ENCODE measurements at regions not wholly inside any gene's neighbourhood (a gene's known extent, or its start where the extent isn't known, plus 50 kb on each side); places are given as distances from the start of the nearest gene placed in this dataset.

DNA sequence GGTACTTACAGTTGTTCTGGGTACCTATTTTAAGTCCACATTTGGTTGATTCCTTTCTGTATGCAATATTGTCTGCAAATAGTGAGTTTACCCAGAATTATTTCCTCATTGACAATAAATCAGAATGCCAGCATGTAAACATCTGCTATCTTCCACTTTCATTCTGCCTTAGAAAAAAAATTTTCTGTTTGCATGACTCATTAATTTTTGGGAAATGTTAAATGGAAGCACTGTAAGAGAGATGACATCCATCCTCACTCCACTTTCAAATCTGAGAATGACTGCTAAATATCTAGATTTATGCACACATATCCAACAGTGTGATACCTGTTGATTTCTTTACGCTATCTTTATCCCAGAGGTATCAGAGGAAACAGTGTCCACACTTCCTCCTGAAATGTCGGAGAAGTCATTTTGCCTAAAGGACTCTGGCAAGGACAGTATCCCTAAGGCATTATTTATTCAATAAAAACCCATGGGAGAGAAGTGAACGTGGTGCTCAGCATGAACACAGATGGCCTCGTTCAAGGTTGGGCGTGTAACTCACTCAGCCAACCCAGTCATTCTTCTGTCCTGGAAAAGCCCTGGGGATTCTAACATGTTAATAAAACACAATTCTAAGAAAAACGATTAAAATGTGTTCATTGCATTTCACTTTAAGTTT lies 780.9 kb downstream of the QKI start:
- no peak for DNase-seq

DNA sequence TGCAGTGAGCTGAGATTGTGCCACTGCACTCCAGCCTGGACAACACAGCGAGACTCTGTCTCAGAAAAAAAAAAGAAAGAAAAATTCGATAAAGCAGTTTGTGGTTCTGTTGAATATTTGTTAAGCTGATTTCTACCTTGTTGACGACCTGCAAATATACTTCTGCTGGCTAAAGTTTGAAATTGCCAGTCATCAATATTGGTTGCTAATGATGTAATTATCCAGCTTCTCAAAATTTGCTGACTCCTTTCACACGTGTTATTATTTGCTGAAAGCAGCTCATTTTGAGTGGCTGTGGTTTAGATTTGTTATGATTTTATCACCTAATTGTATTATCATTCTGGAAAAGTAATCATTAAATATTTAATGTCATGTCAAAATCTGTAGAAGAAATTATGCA lies 774.3 kb downstream of the QKI start:
- DNase-seq, result no peak

GRCh38 chr6:164185471-164185871 lies 771.0 kb downstream of the QKI start:
- DNase-seq, result no peak

DNA sequence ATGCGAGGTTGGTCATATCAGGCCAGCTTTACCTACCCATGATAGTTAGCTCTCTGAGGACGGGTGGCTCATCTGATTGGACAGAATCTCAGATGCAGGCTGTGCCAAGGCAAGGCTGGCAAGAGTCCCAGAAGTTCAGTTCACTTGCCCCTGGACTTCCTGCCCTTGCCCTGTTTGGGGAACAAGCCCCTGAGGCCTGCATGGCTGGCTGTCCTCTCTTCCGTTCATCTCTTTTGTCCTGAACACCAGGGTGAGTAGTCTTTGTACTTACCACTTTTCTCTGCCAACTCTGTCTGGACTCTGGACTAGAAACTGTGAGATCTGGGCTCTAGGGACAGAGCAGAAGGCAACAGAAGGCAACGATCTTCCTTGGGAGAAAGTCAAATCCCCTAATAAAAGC lies 769.9 kb downstream of the QKI start:
- no peak for DNase-seq

GRCh38 chr6:164183556-164184123 lies 769.1 kb downstream of the QKI start:
- no peak for DNase-seq

- no peak for DNase-seq
These were observed 764.3 kb downstream of the QKI start for GRCh38 chr6:164178679-164179332.

DNA sequence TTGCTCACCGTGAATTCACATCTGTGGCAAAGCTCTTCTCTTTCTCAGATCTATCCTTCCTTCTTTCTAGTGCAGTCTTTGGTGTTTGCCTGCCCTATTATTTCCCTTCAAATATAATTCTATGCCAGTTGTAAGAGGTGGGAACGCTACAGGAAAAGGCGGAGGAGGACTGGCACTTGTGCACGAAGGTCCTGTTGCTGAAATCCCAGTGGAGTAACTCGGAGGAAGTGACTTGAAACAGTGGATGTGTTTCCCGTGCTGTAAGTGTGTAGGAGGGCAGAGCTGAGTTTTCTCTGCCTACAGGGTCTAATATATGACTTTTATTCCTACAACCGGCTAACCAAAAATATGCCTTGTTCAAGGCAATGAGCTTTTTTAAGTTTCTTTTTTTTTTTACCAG lies 754.8 kb downstream of the QKI start:
- no peak for DNase-seq

DNA sequence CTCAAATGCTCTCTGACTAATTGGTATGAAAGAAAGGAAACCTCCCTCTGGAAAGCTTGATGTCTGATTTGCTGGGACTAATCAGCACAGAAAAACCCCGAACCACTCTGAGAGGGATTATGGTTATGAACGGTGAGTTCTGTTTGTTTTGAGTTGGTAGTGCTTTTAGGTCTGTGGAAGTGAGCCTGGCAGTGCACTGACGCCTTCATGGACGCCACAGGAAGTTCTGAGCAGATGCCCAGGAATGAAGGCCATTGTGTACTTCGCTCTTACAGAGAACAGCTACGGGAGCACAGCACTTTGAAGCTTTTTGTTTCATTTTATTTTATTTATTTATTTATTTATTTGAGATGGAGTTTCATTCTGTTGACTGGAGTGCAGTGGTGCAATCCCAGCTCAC lies 754.1 kb downstream of the QKI start:
- no peak for DNase-seq

DNA sequence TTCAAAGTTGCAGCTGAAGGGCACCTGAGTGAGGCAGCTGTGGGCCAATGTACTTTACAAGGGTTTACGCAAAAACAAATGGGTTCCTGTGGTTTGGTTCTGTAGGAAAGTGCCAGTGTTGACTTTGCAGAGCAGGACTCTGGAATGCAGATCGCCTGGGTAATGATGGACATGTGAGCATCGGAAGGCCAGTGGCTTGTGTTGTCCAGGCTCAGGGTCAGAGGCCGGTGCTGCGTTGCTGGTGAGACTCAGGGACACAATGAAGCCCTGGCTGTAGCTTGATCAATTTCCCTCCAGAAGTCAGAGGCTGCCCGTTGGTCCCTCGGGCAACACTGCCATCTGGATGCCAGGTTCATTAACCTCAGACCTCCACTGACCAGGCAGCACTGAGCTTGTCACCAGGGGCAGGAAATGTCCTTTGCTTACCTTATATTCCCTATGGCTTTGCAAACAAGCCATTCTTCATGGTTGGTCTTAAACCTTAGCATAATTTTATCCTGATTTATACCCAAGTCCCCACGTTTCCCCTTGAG lies 753.4 kb downstream of the QKI start:
- DNase-seq, result no peak

- no peak for DNase-seq
These were observed 752.5 kb downstream of the QKI start for GRCh38 chr6:164166996-164167395.

- no peak for DNase-seq
These were observed 752.0 kb downstream of the QKI start for GRCh38 chr6:164166515-164166914.

- no peak for DNase-seq
These were observed 750.4 kb downstream of the QKI start for GRCh38 chr6:164164876-164165275.

GRCh38 chr6:164163239-164163638 lies 748.7 kb downstream of the QKI start:
- DNase-seq, result no peak

DNA sequence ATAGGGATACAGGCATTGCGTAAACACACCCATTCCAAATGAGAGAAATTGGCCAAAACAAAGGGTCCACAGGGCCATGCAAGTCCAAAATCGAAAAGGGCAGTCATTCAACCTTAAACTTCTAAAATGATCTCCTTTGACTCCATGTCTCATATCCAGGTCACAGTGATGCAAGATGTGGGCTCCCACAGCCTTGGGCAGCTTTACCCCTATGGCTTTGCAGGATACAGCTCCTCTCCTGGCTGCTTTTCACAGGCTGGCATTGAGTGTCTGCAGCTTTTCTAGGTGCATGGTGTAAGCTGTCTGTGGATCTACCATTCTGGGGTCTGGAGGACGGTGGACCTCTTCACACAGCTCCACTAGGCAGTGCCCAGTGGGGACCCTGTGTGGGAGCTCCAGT lies 744.5 kb downstream of the QKI start:
- no peak for DNase-seq

- DNase-seq, result no peak
These were observed 740.1 kb downstream of the QKI start for GRCh38 chr6:164154588-164154987.

DNA sequence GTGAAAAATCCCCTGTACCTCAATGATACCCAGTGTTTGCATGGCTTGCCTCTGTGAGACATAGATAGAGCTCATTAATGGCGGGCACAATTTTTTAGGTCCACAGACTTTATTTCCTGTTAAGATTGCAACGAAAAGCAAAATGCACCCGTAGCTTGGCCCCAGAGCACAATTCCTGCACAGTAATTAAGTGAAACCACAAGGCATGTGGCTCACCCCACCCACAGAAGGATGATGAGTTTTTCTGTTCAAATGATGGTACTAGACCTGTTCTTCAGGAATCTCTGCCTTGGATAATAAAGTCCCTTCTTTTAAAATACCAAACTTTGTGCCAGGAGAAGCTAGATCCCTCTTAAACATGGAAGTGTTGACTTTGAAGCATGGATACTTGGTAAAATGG lies 738.1 kb downstream of the QKI start:
- no peak for DNase-seq

- DNase-seq, result no peak
These were observed 736.9 kb downstream of the QKI start for GRCh38 chr6:164151161-164152120.

GRCh38 chr6:164150232-164150631 lies 735.7 kb downstream of the QKI start:
- no peak for DNase-seq

DNA sequence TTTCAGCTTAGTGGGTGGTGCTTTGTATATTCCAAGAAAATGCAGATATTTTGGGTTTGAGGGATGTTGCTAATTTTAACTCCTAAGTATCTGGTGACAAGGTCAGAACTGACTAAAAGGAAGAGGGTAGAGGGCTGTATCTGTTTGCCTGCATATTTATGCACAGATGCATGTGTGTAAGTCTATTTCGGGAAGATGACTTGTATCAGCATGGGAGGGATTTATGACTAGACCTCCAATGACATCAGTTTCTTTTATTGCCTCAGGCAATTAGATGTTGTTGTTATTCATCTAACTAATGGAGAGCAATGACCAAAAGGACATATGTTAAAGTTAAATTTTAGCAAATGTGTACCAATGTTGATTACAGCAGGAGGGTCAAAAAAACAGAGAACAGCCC lies 734.3 kb downstream of the QKI start:
- no peak for DNase-seq

DNA sequence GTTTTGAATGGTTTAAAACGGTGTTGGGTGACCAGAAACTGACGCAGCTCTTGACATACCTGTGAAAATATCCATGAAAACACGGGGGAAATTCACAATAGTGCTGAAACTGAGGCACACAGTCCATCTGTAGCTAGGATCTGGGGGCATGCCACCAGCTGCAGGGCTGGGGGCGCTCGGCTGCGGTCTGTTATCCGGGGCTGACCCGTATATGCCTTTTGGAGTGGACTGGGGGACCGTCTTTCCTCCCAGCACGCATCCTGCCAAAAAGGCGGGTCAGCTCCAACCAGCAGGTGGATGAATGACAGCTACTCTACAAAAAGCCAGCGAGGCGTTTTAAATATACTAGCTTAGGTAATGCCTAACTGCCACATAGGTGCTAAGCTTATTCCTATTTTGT lies 729.8 kb downstream of the QKI start:
- no peak for DNase-seq

DNA sequence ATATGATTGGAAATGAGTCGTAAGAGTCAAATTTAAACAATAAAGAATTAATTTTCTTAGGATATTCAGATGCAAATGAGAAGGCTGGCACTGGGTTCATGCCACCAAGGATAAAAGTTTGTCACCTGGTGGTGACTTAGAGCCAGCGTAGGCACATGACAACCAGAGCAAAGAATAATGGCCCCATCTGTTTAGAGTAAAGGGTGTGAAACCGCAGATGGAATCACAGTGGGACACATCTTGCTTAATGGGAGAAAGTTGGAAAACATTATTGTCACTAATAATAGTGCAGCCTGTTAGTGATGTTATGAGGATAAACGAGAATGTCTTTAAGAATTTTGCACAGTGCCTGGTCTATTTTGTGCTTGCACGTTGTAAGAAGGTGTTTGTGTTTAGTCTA lies 727.8 kb downstream of the QKI start:
- no peak for DNase-seq

- DNase-seq, result no peak
These were observed 721.1 kb downstream of the QKI start for GRCh38 chr6:164135511-164136132.

GRCh38 chr6:164133095-164133494 lies 718.6 kb downstream of the QKI start:
- DNase-seq, result no peak

Data from activated CD4-positive, alpha-beta T cell treated with anti-CD3 and anti-CD28 coated beads for 4 hours (primary cell).